Right cardiac atrium (tissue), 5 donors: ENCODE measurements at regions not wholly inside any gene's neighbourhood (a gene's known extent, or its start where the extent isn't known, plus 50 kb on each side); places are given as distances from the start of the nearest gene placed in this dataset.

Experiments used
- ATAC-seq, 2 donors: fragments of 200-7000 bp; cut with Tn5 transposase; one replicate each; pipeline versions ENCODE4 v1.8.0 to v1.9.1; 2020; ENCODE audit warnings: moderate library complexity in 2 of 2, mild to moderate bottlenecking in 1 of 2
- DNase-seq, 3 donors: peaks; one replicate each; pipeline ENCODE4 v3.0.0-alpha.2; 2020
- H3K27ac ChIP-seq: one replicate; pipeline ENCODE4 v1.5.1; 2013; ENCODE audit warnings: mild to moderate bottlenecking, low read length, control low read depth, moderate library complexity
- H3K27me3 ChIP-seq: one replicate; pipeline ENCODE4 v1.6.1; 2013; ENCODE audit not compliant: control insufficient read depth, insufficient read depth
- H3K4me1 ChIP-seq: one replicate; pipeline ENCODE4 v1.6.1; 2013; ENCODE audit warnings: low read length; ENCODE audit not compliant: control insufficient read depth, insufficient read depth
- H3K4me3 ChIP-seq: one replicate; pipeline ENCODE4 v1.5.1; 2013; ENCODE audit warnings: low read length, control low read depth
- H3K9me3 ChIP-seq: one replicate; pipeline ENCODE4 v1.6.1; 2013; ENCODE audit warnings: low read length; ENCODE audit not compliant: control insufficient read depth
- WGBS: extraction: QIAGEN DNeasy Blood & Tissue Kit; methylation state at CpG from one replicate; pipeline ENCODE4 v1.1.7; 2013; 5-methylcytosine and 5-hydroxymethylcytosine counted together
- intact Hi-C, 4 donors: fragments of 100-400 bp; cut with DNase I; formaldehyde crosslinking; loops; one replicate each; pipeline versions ENCODE4 v1.11.0 to v1.14.0; 2022 to 2023
- donor health status: healthy with polysubstance abuse.
- donor health status: DM: no; HTN: yes; CAD: no.
- donor health status: DM: no; HTN: no; CAD: no.
- donor health status: DM: no; HTN: yes; CAD: no; lungs with severe emphysema.
- donor health status: DM: yes; HTN: yes; CAD: no.

DNA sequence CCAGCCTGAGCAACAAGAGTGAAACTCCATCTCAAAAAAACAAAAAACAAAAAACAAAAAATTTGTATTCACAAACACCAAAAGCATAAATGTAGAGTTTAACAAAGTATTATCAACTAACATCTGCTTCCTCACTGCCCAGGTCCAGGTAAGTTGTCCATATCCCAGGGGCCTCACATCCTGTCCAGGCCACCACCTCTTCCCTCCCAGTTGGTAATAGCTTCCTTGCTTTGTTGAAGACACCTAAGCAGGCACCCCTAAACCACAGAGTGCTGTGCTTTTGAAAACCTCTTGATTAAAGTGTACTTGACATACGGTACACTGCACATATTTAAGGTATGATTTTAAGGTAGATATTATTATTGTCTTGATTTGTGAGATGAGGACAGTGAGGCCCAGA lies 299.8 kb downstream of the SHQ1 start:
- intact Hi-C loops: no loop called here
- no peak for ATAC-seq
- Histone ChIP-seq H3K4me1 (no peaks in the 10 kb centered on the region), H3K27ac (no peak overlapping the region), H3K4me3 (no peak overlapping the region), H3K9me3 (no peaks in the 10 kb centered on the region), H3K27me3 (no peaks in the 10 kb centered on the region)
- 43% methylated on average over 1 of the region's 1 CpG for WGBS
- no peak for DNase-seq

DNA sequence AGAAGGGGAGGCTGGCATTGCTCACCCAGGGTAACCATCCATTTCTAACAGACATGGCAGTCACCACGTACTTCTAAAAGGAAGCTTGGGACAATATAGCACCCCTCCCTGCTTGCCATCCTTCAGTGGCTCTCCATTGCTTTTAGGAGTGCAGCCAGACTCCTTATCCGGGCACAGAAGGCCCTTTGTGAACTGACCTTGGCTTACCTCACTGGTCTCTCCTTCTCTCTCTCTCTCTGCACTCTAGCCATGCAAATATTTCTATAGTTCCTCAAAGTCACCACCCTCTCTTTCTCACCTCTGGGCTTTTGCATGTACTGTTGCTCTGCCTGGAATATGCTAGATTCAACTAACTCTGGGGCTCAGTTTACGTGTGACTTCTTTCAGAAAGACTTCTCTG lies 301.1 kb downstream of the SHQ1 start:
- no peak for ATAC-seq
- intact Hi-C loops: no loop called here
- WGBS: 91% methylated on average over 3 of the region's 3 CpGs
- Histone ChIP-seq H3K27ac (no peak overlapping the region), H3K27me3 (no peaks in the 10 kb centered on the region), H3K4me1 (no peaks in the 10 kb centered on the region), H3K4me3 (no peak overlapping the region), H3K9me3 (no peaks in the 10 kb centered on the region)
- no peak for DNase-seq

DNA sequence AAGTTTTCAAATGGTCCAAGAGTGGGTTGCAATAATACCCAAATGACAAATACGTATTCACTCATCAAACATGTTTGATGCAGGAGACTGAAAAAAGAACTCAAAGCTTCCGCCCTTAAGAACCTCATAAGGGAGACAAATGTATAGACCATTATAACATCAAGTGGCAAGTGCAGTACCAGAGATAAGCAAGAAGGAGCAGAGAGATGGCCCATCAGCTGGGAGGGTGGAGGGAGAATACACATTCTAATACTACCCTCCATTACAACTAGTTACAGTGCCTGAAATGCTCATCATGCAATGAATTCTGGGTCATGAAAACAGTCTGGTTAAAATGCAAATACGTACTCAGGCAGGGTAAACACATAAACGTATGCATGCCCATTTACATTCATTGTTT lies 304.0 kb downstream of the SHQ1 start:
- ATAC-seq: no peak
- intact Hi-C loops: no loop called here
- Histone ChIP-seq H3K4me1 (no peaks in the 10 kb centered on the region), H3K27me3 (no peaks in the 10 kb centered on the region), H3K4me3 (no peak overlapping the region), H3K9me3 (no peaks in the 10 kb centered on the region), H3K27ac (no peak overlapping the region)
- no peak for DNase-seq
- WGBS: 85% methylated on average over 4 of the region's 4 CpGs

DNA sequence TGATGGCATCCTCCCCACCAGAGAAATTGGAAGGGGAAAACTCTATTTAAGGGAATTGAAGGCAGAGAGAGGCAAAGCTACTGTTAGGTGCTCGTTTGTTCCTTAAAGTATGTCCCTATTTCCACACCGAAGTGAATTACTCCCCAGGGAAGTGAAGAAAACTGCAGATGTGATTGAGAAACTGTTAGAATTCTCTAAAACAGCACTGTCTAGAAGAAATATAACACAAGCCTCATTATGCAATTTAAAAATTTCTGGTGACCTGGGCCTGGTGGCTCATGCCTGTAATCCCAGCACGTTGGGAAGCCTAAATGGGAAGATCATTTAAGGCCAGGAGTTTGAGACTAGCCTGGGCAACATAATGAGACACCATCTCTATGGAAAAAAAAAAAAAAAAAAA lies 305.0 kb downstream of the SHQ1 start:
- DNase-seq (no peak), ATAC-seq (no peak)

DNA sequence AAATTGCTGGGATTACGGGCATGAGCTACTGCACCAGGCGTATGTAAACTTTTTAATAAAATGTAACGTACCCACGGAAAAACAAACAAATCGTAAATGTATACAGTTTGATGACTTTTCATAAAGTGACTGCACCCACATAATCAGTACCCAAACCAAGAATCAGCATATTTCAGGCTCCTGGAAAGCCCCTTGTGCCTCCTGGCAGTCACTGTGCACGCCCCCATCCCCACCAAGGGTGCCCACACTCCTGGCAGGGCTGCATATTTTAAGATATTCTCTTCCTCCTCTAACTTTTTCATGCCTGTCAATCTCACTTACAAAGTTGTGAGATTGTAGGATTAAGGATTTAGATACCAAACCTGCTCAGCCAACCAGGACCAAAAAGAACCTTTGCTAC lies 305.5 kb downstream of the SHQ1 start:
- H3K27me3 ChIP-seq: no peaks in the 10 kb centered on the region
- no peaks in the 10 kb centered on the region for H3K9me3 ChIP-seq
- no peaks in the 10 kb centered on the region for H3K4me1 ChIP-seq
- intact Hi-C loops: no loop called here
- WGBS: 96% methylated on average over 6 of the region's 6 CpGs
- no peak for ATAC-seq
- H3K27ac ChIP-seq: no peak overlapping the region
- no peak for DNase-seq
- H3K4me3 ChIP-seq: no peak overlapping the region

More for the DNA sequence above, 305.0 kb downstream of the SHQ1 start:
- Histone ChIP-seq H3K4me1 (no peaks in the 10 kb centered on the region), H3K27me3 (no peaks in the 10 kb centered on the region), H3K27ac (no peak overlapping the region), H3K4me3 (no peak overlapping the region), H3K9me3 (no peaks in the 10 kb centered on the region)
- 60% methylated on average over 3 of the region's 3 CpGs for WGBS
- intact Hi-C loops: no loop called here

DNA sequence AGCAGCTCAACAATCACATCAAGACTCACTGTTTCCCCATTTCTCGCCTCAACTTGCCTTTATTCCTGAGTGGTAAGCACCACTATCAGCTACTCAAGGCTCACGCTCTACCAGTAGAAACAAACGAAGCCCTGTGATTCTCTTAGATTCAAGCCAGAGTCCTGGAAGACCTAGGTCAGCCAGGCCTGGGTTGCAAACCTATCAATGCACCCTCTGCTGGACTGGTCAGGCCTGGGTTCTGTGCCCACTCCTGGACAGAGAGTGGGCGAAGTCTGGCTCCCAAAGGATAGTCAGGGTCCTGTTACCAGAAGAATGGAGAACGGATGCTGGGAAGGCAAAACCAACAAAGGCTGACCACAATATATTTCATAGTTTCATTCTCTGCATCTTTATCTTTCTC lies 308.4 kb downstream of the SHQ1 start:
- intact Hi-C loops: no loop called here
- WGBS: 90% methylated on average over 5 of the region's 5 CpGs
- Histone ChIP-seq H3K4me1 (no peaks in the 10 kb centered on the region), H3K4me3 (no peak overlapping the region), H3K9me3 (no peaks in the 10 kb centered on the region), H3K27me3 (no peaks in the 10 kb centered on the region), H3K27ac (no peak overlapping the region)
- DNase-seq: no peak
- ATAC-seq: no peak

DNA sequence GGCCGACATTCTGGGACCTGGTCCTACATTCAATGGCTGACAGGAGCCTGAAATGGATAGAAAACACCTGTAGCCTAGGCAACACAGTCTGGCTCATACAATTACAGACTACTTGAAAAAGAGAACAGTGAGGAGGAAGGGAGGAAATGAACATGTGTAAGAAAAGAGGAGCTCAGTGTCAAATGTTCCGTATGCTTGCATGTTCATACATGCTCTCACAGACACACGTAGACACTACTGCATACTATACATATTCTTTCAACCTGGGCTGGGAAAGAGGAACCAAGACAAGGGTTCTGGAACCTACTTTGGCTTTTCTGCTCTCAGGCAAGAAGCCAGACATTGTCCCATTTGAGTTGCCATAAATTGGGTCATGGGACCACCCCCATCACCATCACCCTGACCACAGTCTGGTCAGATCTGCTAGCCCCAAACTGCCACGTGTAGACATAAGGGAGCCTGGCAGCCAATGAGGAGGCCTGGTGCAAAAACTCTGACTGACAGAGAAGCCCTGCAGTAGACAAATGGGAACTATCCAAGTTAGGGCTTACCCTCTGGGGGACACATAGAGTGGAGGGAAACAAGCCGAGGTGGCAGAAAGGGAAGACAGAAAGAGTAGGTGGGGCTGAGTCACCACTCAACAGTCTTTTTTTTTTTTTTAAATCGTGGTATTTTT lies 310.0 kb downstream of the SHQ1 start:
- intact Hi-C loops: no loop called here
- no peak for ATAC-seq
- Histone ChIP-seq H3K27ac (no peak overlapping the region), H3K27me3 (no peaks in the 10 kb centered on the region), H3K4me1 (no peaks in the 10 kb centered on the region), H3K9me3 (no peaks in the 10 kb centered on the region), H3K4me3 (no peak overlapping the region)
- WGBS: 74% methylated on average over 6 of the region's 6 CpGs
- DNase-seq: no peak

DNA sequence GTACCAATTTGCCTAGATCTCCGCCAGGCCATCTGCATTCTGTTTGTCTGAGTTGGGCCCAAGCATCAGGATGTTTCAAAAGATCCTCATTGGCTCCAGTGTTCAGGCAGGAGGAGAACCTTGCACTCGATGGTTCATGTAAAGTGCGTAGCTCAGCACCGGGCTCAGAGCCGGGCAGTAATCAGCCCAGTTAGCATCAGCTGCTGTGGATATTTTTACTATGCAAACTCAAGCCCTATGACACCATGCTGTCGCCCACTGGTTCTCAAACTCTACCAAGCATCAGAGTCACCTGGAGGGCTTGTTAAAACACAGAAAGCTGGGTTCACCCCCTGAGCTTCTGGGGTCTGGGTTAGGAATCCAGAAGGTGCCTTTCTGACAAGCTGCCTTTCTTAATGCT lies 310.8 kb downstream of the SHQ1 start:
- Histone ChIP-seq H3K4me3 (no peak overlapping the region), H3K4me1 (no peaks in the 10 kb centered on the region), H3K27me3 (no peaks in the 10 kb centered on the region), H3K9me3 (no peaks in the 10 kb centered on the region), H3K27ac (no peak overlapping the region)
- 93% methylated on average over 6 of the region's 6 CpGs for WGBS
- intact Hi-C loops: no loop called here
- ATAC-seq (no peak), DNase-seq (no peak)

DNA sequence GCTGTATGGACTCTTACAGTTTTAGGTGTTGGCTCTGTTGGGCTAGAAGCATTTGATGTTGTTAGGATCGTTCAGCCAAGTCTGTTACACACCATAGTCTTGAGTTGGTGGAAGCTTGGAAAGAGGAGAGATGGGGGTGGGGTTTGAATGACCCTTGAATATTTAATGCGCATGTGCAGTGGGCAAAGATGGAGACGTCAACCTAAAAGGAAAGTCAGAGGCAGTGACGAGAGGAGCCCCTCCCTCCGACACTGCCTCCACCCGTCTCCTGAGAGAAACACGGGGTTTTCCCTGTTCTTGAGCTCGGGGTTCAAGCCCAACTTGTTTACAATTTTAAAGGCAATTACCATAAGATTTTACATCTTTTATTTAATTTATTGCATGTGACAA lies 311.4 kb downstream of the SHQ1 start:
- 91% methylated on average over 8 of the region's 8 CpGs for WGBS
- Histone ChIP-seq H3K27me3 (no peaks in the 10 kb centered on the region), H3K4me1 (no peaks in the 10 kb centered on the region), H3K4me3 (no peak overlapping the region), H3K27ac (no peak overlapping the region), H3K9me3 (no peaks in the 10 kb centered on the region)
- ATAC-seq (no peak), DNase-seq (no peak)
- intact Hi-C loops: no loop called here

DNA sequence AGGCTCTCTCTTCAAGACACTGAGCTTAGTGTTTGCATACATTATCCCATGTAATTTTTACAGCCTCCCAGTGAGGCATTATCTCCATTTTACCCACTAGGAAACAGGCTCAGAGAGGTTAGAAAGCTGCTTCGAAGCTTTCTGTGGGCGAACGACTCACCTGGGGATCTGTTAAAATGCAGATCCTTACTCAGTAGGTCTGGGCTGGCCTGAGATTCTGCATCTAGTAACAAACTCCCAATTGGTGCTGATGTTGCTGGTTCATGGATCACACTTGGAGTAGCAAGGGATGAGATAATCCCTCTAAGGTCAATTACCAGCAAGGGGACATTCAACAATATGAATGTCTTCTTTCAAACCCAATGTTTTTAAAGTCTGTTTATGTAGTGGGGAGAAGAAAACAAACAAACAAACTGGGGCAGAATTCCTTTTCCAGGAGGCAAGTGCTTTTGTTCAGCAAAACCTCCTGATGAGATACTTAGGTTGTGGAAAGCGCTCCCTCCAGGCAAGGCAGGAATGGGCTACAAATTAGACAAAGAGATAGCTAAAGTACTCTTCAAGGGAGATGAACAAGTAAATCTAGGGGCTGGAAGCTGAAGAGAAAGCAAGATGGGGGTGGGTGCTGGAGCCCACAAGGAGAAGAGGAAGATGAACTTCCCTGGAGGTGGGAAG lies 311.9 kb downstream of the SHQ1 start:
- ATAC-seq (no peak), DNase-seq (no peak)
- Histone ChIP-seq H3K27ac (no peak overlapping the region), H3K9me3 (no peaks in the 10 kb centered on the region), H3K27me3 (no peaks in the 10 kb centered on the region), H3K4me1 (no peaks in the 10 kb centered on the region), H3K4me3 (no peak overlapping the region)
- WGBS: 87% methylated on average over 4 of the region's 4 CpGs
- intact Hi-C loops: no loop called here

DNA sequence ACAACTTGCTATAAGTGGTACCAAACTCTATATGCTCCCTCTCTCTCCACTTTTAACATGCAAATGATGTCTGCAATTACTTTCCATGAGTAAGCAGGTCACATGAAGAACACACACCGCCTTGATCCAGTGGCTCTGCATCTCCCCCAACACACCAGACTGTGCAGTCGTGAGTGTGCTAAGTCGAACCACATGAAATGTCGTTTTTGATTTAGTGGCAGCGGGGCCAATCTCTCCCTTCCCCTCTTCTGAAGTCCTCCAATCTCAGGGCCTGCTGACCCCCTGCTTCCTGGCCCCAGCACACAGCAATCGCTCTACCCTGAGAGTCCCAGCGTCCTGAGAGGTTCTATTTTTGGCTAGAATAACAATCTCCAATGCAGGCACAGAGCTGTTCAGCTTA lies 312.5 kb downstream of the SHQ1 start:
- Histone ChIP-seq H3K27me3 (no peaks in the 10 kb centered on the region), H3K4me3 (no peak overlapping the region), H3K9me3 (no peaks in the 10 kb centered on the region), H3K4me1 (no peaks in the 10 kb centered on the region), H3K27ac (no peak overlapping the region)
- intact Hi-C loops: no loop called here
- DNase-seq (no peak), ATAC-seq (peak in 1 of 2 donors; percentile 61)
- 41% methylated on average over 7 of the region's 7 CpGs for WGBS
